HepG2 (cell line): ENCODE measurements at regions not wholly inside any gene's neighbourhood (a gene's known extent, or its start where the extent isn't known, plus 50 kb on each side); places are given as distances from the start of the nearest gene placed in this dataset.

Experiments
- ATAC-seq: fragments of 200-7000 bp; cut with Tn5 transposase; 3 replicates; pipeline ENCODE4 v1.9.1; 2020; ENCODE audit warnings: mild to moderate bottlenecking, moderate library complexity
- BruUV-seq: library from RNA; stranded (reverse); fragments of 400-500 nt; replicated peaks from 2 replicates; lab custom pipeline; 2021; lab: Mats Ljungman, UMichigan
- CTCF ChIA-PET: fragments of 300-600 bp; formaldehyde crosslinking; extraction: SDS; loops from one replicate; lab custom pipeline; 2021; ENCODE audit warnings: low total read pairs, inconsistent platforms, low intra/inter-chr PET ratio; lab: Yijun Ruan, JAX
- POLR2A ChIA-PET: fragments of 350-600 bp; sonication (Branson Sonifier 250); formaldehyde crosslinking; loops from one replicate; lab custom pipeline; 2020; ENCODE audit warnings: antibody characterized with exemption, inconsistent platforms; lab: Yijun Ruan, JAX
- DNase-seq: peaks from one replicate; pipeline ENCODE4 v3.0.0-alpha.2; 2015; ENCODE audit warnings: low spot score
- FAIRE-seq: peaks from 3 replicates; lab custom pipeline; 2011; peaks lifted over from hg19 to GRCh38; lab: Jason Lieb, UNC
- H2AFZ ChIP-seq: one replicate; pipeline ENCODE4 v1.6.1; 2011; ENCODE audit warnings: low read length, inconsistent platforms
- H3K27ac ChIP-seq: fragments of 300-600 bp; 3 replicates; pipeline ENCODE4 v1.8.0; 2011; ENCODE audit warnings: mixed run types, mild to moderate bottlenecking, mixed read lengths, low read length, inconsistent platforms; ENCODE audit not compliant: insufficient read depth; ENCODE audit errors: extremely low read length
- H3K27me3 ChIP-seq, 2 experiments: fragments of 200-600 bp in 1 of 2; 2 replicates in 1 of 2; 3 replicates in 1 of 2; pipeline versions ENCODE4 v1.6.0 to v1.8.0; 2011; ENCODE audit warnings: low read length in 2 of 2, mild to moderate bottlenecking in 2 of 2, moderate library complexity in 2 of 2, inconsistent platforms in 1 of 2; ENCODE audit not compliant: insufficient read depth in 2 of 2, control insufficient read depth in 1 of 2
- H3K36me3 ChIP-seq, 2 experiments: fragments of 200-600 bp in 1 of 2; replicated peaks in 1 of 2; 2 replicates in 1 of 2; 3 replicates in 1 of 2; pipeline versions ENCODE4 v1.5.1 to v1.8.0; 2011; ENCODE audit warnings: low read length in 2 of 2, inconsistent platforms in 1 of 2; ENCODE audit not compliant: insufficient read depth in 2 of 2, control insufficient read depth in 1 of 2
- H3K4me1 ChIP-seq: 2 replicates; pipeline ENCODE4 v1.5.1; 2012; ENCODE audit warnings: low read length, inconsistent platforms; ENCODE audit not compliant: insufficient read depth
- H3K4me2 ChIP-seq: 2 replicates; pipeline ENCODE4 v1.6.0; 2011; ENCODE audit warnings: low read depth, low read length, inconsistent platforms
- H3K4me3 ChIP-seq, 3 experiments: fragments of 200-600 bp in 1 of 3; sonication (generic), shearing (Covaris generic) in 1 of 3; replicated peaks in 1 of 3; 2 replicates each; pipeline ENCODE4 v1.5.1; 2011 to 2016; ENCODE audit warnings: low read length in 3 of 3, inconsistent platforms in 2 of 3, low read depth in 2 of 3, mild to moderate bottlenecking in 2 of 3, control low read depth in 1 of 3, mixed read lengths in 1 of 3; ENCODE audit not compliant: insufficient read depth in 1 of 3
- H3K79me2 ChIP-seq: one replicate; pipeline ENCODE4 v1.6.1; 2011; ENCODE audit warnings: low read length, inconsistent platforms; ENCODE audit not compliant: insufficient read depth
- H3K9ac ChIP-seq: 2 replicates; pipeline ENCODE4 v1.6.0; 2011; ENCODE audit warnings: mild to moderate bottlenecking, low read depth, low read length, inconsistent platforms; ENCODE audit not compliant: insufficient read depth
- H3K9me3 ChIP-seq: 2 replicates; pipeline ENCODE4 v1.5.1; 2012; ENCODE audit warnings: mild to moderate bottlenecking, low read length
- H4K20me1 ChIP-seq: 2 replicates; pipeline ENCODE4 v1.6.0; 2011; ENCODE audit warnings: inconsistent platforms, mild to moderate bottlenecking, low read length, moderate library complexity; ENCODE audit not compliant: insufficient read depth
- CTCF ChIP-seq: sonication (generic); formaldehyde crosslinking; IDR thresholded peaks from 2 replicates; pipeline ENCODE4 v1.5.0; 2020; ENCODE audit warnings: mild to moderate bottlenecking, missing genetic modification reagents, moderate library complexity
- FOXA1 ChIP-seq, 2 experiments: fragments of 450-650 bp in 1 of 2; sonication (generic) in 1 of 2; formaldehyde crosslinking in 1 of 2; IDR thresholded peaks; 2 replicates each; pipeline versions ENCODE4 v1.4.0 to v1.6.1; 2016 to 2020; ENCODE audit warnings: missing genetic modification reagents in 1 of 2
- HNF4A ChIP-seq: sonication (generic); formaldehyde crosslinking; IDR thresholded peaks from 2 replicates; pipeline ENCODE4 v1.4.0; 2020; ENCODE audit warnings: missing genetic modification reagents
- RAD21 ChIP-seq: fragments of 450-650 bp; formaldehyde crosslinking; IDR thresholded peaks from 2 replicates; pipeline ENCODE4 v1.5.0; 2020; ENCODE audit warnings: mild to moderate bottlenecking
- SMC3 ChIP-seq: IDR thresholded peaks from 2 replicates; pipeline ENCODE4 v1.6.1; 2011; ENCODE audit warnings: low read length, improper control_type of control experiment
- STAG1 ChIP-seq: sonication (generic); formaldehyde crosslinking; IDR thresholded peaks from 2 replicates; pipeline ENCODE4 v1.4.0; 2020; ENCODE audit warnings: missing genetic modification reagents
- ZNF337 ChIP-seq: sonication (generic); formaldehyde crosslinking; IDR thresholded peaks from 2 replicates; pipeline ENCODE4 v1.5.1; 2020; ENCODE audit warnings: missing genetic modification reagents, low read depth, mild to moderate bottlenecking, borderline replicate concordance
- ZNF343 ChIP-seq: sonication (generic); formaldehyde crosslinking; IDR thresholded peaks from 2 replicates; pipeline ENCODE4 v1.4.0; 2020; ENCODE audit warnings: mild to moderate bottlenecking, missing genetic modification reagents
- whole genome bisulfite sequencing: methylation state at CpG from one replicate; pipeline ENCODE4 v1.1.6; 2017; ENCODE audit warnings: low lambda C conversion rate; 5-methylcytosine and 5-hydroxymethylcytosine counted together
- in situ Hi-C: cut with HindIII; loops from 2 replicates; pipeline ENCODE4 v1.10.0; 2017; ENCODE audit warnings: low pct_unique_long_range_greater_than_20kb; ENCODE audit not compliant: extremely low pct_ligation_motif_present
- intact Hi-C: fragments of 100-400 bp; cut with micrococcal nuclease; formaldehyde crosslinking; loops from one replicate; pipeline ENCODE4 v1.10.0; 2022; ENCODE audit not compliant: unreplicated experiment

- in situ Hi-C loops (loop anchor here (5.0 kb wide), 1 partner anchor 484 kb away; no protein-coding TSS in a partner anchor), intact Hi-C loops (loop anchor here (1.0 to 10.0 kb wide), 5 partner anchors 20 to 1364 kb away; no protein-coding TSS in a partner anchor)
- TF ChIP-seq SMC3 = peak; percentile 60
- peak; percentile 17; the same call in 1 of the 2 replicates for TF ChIP-seq RAD21
- peak; percentile 10; the same call in 1 of the 2 replicates for TF ChIP-seq HNF4A
- peak; percentile 96 for TF ChIP-seq FOXA1 (IDR thresholded peaks at IDR 0.05)
- TF ChIP-seq FOXA1 (CRISPR knock-in tag; IDR thresholded peaks at IDR 0.05) = no peak
- TF ChIP-seq CTCF (CRISPR knock-in tag) = peak; percentile 79
- peak; percentile 73 for TF ChIP-seq STAG1 (CRISPR knock-in tag)
- no peak for TF ChIP-seq ZNF343
- TF ChIP-seq ZNF337 (CRISPR knock-in tag) = no peak
- Histone ChIP-seq H4K20me1 (no peaks in the 10 kb centered on the region), H3K9ac (no peak overlapping the region), H3K27ac (no peak overlapping the region), H3K36me3 (no peaks in the 10 kb centered on the region), H3K9me3 (no peaks in the 10 kb centered on the region), H3K79me2 (no peaks in the 10 kb centered on the region), H3K27me3 (no peaks in the 10 kb centered on the region), H2AFZ (no peak overlapping the region), H3K4me3 (no peak overlapping the region), H3K4me2 (no peak overlapping the region), H3K4me1 (no peaks in the 10 kb centered on the region)
- FAIRE-seq = peak; percentile 61
- peak; percentile 87 for ATAC-seq
- ChIA-PET CTCF (interaction anchor here (1.3 to 2.0 kb wide), 2 partner anchors 21 to 486 kb away, joined by 3 to 19 read pairs; no protein-coding TSS in a partner anchor), POLR2A (no interaction called here)
- WGBS = 4% methylated on average over 3 of the region's 3 CpGs
- DNase-seq = peak; percentile 65
- no TSS peak for BruUV-seq
These were observed 343.0 kb downstream of the CRPPA start for GRCh38 chr7:16078076-16078952.
